ENCODE measurements at regions not wholly inside any gene's neighbourhood (a gene's known extent, or its start where the extent isn't known, plus 50 kb on each side); places are given as distances from the start of the nearest gene placed in this dataset.

- DNase-seq (ENCODE audit: insufficient read length) (no peak), FAIRE-seq (no peak)
- TF ChIP-seq POLR2A (IDR thresholded peaks at IDR 0.05; ENCODE audit: low read depth, low read length) (no peak), TAF1 (IDR thresholded peaks at IDR 0.05; ENCODE audit: borderline replicate concordance, low read depth, low read length) (no peak)
Measured at GRCh38 chr14:78075033-78075432, 95.1 kb upstream of the NRXN3 start.

- DNase-seq (ENCODE audit: insufficient read length) (no peak), FAIRE-seq (no peak)
- TF ChIP-seq POLR2AphosphoS5 (IDR thresholded peaks at IDR 0.05; ENCODE audit: low read depth, low read length) (no peak), POLR2A (IDR thresholded peaks at IDR 0.05; ENCODE audit: low read depth, low read length) (no peak), TAF1 (IDR thresholded peaks at IDR 0.05; ENCODE audit: borderline replicate concordance, low read depth, low read length) (no peak)
Measured at GRCh38 chr14:78075555-78076277, 94.5 kb upstream of the NRXN3 start.

- TF ChIP-seq POLR2A (IDR thresholded peaks at IDR 0.05; ENCODE audit: low read depth, low read length) (no peak), POLR2AphosphoS5 (IDR thresholded peaks at IDR 0.05; ENCODE audit: low read depth, low read length) (no peak), TAF1 (IDR thresholded peaks at IDR 0.05; ENCODE audit: borderline replicate concordance, low read depth, low read length) (no peak)
- no peak for FAIRE-seq
- DNase-seq (ENCODE audit: insufficient read length), result no peak
Measured at GRCh38 chr14:78081245-78081644, 88.9 kb upstream of the NRXN3 start.

- TF ChIP-seq POLR2AphosphoS5 (IDR thresholded peaks at IDR 0.05; ENCODE audit: low read depth, low read length) (no peak), TAF1 (IDR thresholded peaks at IDR 0.05; ENCODE audit: borderline replicate concordance, low read depth, low read length) (no peak), POLR2A (IDR thresholded peaks at IDR 0.05; ENCODE audit: low read depth, low read length) (no peak)
- FAIRE-seq (no peak), DNase-seq (ENCODE audit: insufficient read length) (no peak)
Measured at GRCh38 chr14:78083837-78084236, 86.3 kb upstream of the NRXN3 start.

- no peak for FAIRE-seq
- DNase-seq (ENCODE audit: insufficient read length), result no peak
- no peak for TF ChIP-seq TAF1 (IDR thresholded peaks at IDR 0.05; ENCODE audit: borderline replicate concordance, low read depth, low read length)
- TF ChIP-seq POLR2A (IDR thresholded peaks at IDR 0.05; ENCODE audit: low read depth, low read length), result no peak
- no peak for TF ChIP-seq POLR2AphosphoS5 (IDR thresholded peaks at IDR 0.05; ENCODE audit: low read depth, low read length)
Measured at GRCh38 chr14:78086342-78086741, 83.8 kb upstream of the NRXN3 start.

GRCh38 chr14:78088916-78089315 lies 81.3 kb upstream of the NRXN3 start:
- DNase-seq (ENCODE audit: insufficient read length) (no peak), FAIRE-seq (no peak)
- TF ChIP-seq POLR2AphosphoS5 (IDR thresholded peaks at IDR 0.05; ENCODE audit: low read depth, low read length) (no peak), POLR2A (IDR thresholded peaks at IDR 0.05; ENCODE audit: low read depth, low read length) (no peak), TAF1 (IDR thresholded peaks at IDR 0.05; ENCODE audit: borderline replicate concordance, low read depth, low read length) (no peak)

GRCh38 chr14:78090864-78091263 lies 79.3 kb upstream of the NRXN3 start:
- FAIRE-seq (no peak), DNase-seq (ENCODE audit: insufficient read length) (no peak)
- TF ChIP-seq POLR2A (IDR thresholded peaks at IDR 0.05; ENCODE audit: low read depth, low read length) (no peak), POLR2AphosphoS5 (IDR thresholded peaks at IDR 0.05; ENCODE audit: low read depth, low read length) (no peak), TAF1 (IDR thresholded peaks at IDR 0.05; ENCODE audit: borderline replicate concordance, low read depth, low read length) (no peak)

GRCh38 chr14:78091361-78091760 lies 78.8 kb upstream of the NRXN3 start:
- FAIRE-seq (no peak), DNase-seq (ENCODE audit: insufficient read length) (no peak)
- no peak for TF ChIP-seq POLR2A (IDR thresholded peaks at IDR 0.05; ENCODE audit: low read depth, low read length)
- no peak for TF ChIP-seq POLR2AphosphoS5 (IDR thresholded peaks at IDR 0.05; ENCODE audit: low read depth, low read length)

GRCh38 chr14:78092040-78092439 lies 78.1 kb upstream of the NRXN3 start:
- no peak for DNase-seq (ENCODE audit: insufficient read length)
- FAIRE-seq, result no peak
- TF ChIP-seq POLR2AphosphoS5 (IDR thresholded peaks at IDR 0.05; ENCODE audit: low read depth, low read length) (no peak), TAF1 (IDR thresholded peaks at IDR 0.05; ENCODE audit: borderline replicate concordance, low read depth, low read length) (no peak), POLR2A (IDR thresholded peaks at IDR 0.05; ENCODE audit: low read depth, low read length) (no peak)

GRCh38 chr14:78103271-78103670 lies 66.9 kb upstream of the NRXN3 start:
- DNase-seq (ENCODE audit: insufficient read length), result no peak
- FAIRE-seq, result no peak
- TF ChIP-seq TAF1 (IDR thresholded peaks at IDR 0.05; ENCODE audit: borderline replicate concordance, low read depth, low read length) (no peak), POLR2A (IDR thresholded peaks at IDR 0.05; ENCODE audit: low read depth, low read length) (no peak), POLR2AphosphoS5 (IDR thresholded peaks at IDR 0.05; ENCODE audit: low read depth, low read length) (no peak)

GRCh38 chr14:78104160-78104559 lies 66.0 kb upstream of the NRXN3 start:
- TF ChIP-seq POLR2A (IDR thresholded peaks at IDR 0.05; ENCODE audit: low read depth, low read length), result no peak
- TF ChIP-seq POLR2AphosphoS5 (IDR thresholded peaks at IDR 0.05; ENCODE audit: low read depth, low read length), result no peak
- TF ChIP-seq TAF1 (IDR thresholded peaks at IDR 0.05; ENCODE audit: borderline replicate concordance, low read depth, low read length), result no peak
- DNase-seq (ENCODE audit: insufficient read length) (no peak), FAIRE-seq (no peak)

GRCh38 chr14:78104655-78105054 lies 65.5 kb upstream of the NRXN3 start:
- no peak for TF ChIP-seq TAF1 (IDR thresholded peaks at IDR 0.05; ENCODE audit: borderline replicate concordance, low read depth, low read length)
- no peak for TF ChIP-seq POLR2A (IDR thresholded peaks at IDR 0.05; ENCODE audit: low read depth, low read length)
- no peak for TF ChIP-seq POLR2AphosphoS5 (IDR thresholded peaks at IDR 0.05; ENCODE audit: low read depth, low read length)
- FAIRE-seq (no peak), DNase-seq (ENCODE audit: insufficient read length) (no peak)
